ENCODE measurements at regions not wholly inside any gene's neighbourhood (a gene's known extent, or its start where the extent isn't known, plus 50 kb on each side); places are given as distances from the start of the nearest gene placed in this dataset.
"Not testable (repeated sequence)": the region's sequence is repeated elsewhere in the genome, so short reads cannot be mapped to it uniquely, and the experiment has no call there.

GRCh38 chr2:131671841-131672470 lies 144.3 kb downstream of the CCDC74A start:
- H3K9me2 ChIP-seq (ENCODE audit: insufficient read depth); H3K4me3 ChIP-seq; DNase-seq; H3K79me2 ChIP-seq (ENCODE audit: low read depth); H3K27ac ChIP-seq; H3K4me1 ChIP-seq (replicated peaks; ENCODE audit: insufficient read depth); POLR2A ChIA-PET (ENCODE audit: unreplicated experiment); H2AFZ ChIP-seq; H3K9me3 ChIP-seq (ENCODE audit: insufficient read depth, low read depth); H3K36me3 ChIP-seq (ENCODE audit: low read depth); intact Hi-C loops (cut with micrococcal nuclease; ENCODE audit: unreplicated experiment); BruUV-seq (replicated peaks); H3F3A ChIP-seq (ENCODE audit: insufficient read depth, low read depth); H4K20me1 ChIP-seq (ENCODE audit: insufficient read depth): not testable (repeated sequence)
- CTCF ChIA-PET: interaction anchor here (0.6 to 1.1 kb wide), 5 partner anchors 10 to 518 kb away, joined by 4 to 15 read pairs (median 11); no protein-coding TSS in a partner anchor
- peak overlapping the region; percentile 38; the same call in 1 of the 2 replicates for H3K4me2 ChIP-seq
- H3K27me3 ChIP-seq (ENCODE audit: insufficient read depth, low read depth): peaks cover 27% of the 10 kb centered on the region

- H3K36me3 ChIP-seq (ENCODE audit: low read depth); H3K4me3 ChIP-seq; H2AFZ ChIP-seq; intact Hi-C loops (cut with micrococcal nuclease; ENCODE audit: unreplicated experiment); H3F3A ChIP-seq (ENCODE audit: insufficient read depth, low read depth); BruUV-seq (replicated peaks); H3K9me3 ChIP-seq (ENCODE audit: insufficient read depth, low read depth); H4K20me1 ChIP-seq (ENCODE audit: insufficient read depth); H3K27ac ChIP-seq; H3K9me2 ChIP-seq (ENCODE audit: insufficient read depth); H3K79me2 ChIP-seq (ENCODE audit: low read depth); POLR2A ChIA-PET (ENCODE audit: unreplicated experiment); H3K4me1 ChIP-seq (replicated peaks; ENCODE audit: insufficient read depth): not testable (repeated sequence)
- peak in 1 of 2 experiments; percentile 63 for DNase-seq
- peaks cover 27% of the 10 kb centered on the region for H3K27me3 ChIP-seq (ENCODE audit: insufficient read depth, low read depth)
- CTCF ChIA-PET: interaction anchor here (0.6 to 1.1 kb wide), 5 partner anchors 9 to 519 kb away, joined by 4 to 15 read pairs (median 11); no protein-coding TSS in a partner anchor
- peak overlapping the region; percentile 38; the same call in 1 of the 2 replicates for H3K4me2 ChIP-seq
- TF ChIP-seq CTCF (conservative IDR thresholded peaks at IDR 0.05): peak; percentile 58
Measured at GRCh38 chr2:131672471-131673399, 145.0 kb downstream of the CCDC74A start.

- Histone ChIP-seq H3K27ac (no peak overlapping the region), H3K36me3 (ENCODE audit: low read depth) (no peaks in the 10 kb centered on the region), H4K20me1 (ENCODE audit: insufficient read depth) (no peaks in the 10 kb centered on the region), H3K9me2 (ENCODE audit: insufficient read depth) (no peaks in the 10 kb centered on the region), H2AFZ (no peak overlapping the region), H3K27me3 (ENCODE audit: insufficient read depth, low read depth) (peaks cover 32% of the 10 kb centered on the region), H3F3A (ENCODE audit: insufficient read depth, low read depth) (no peaks in the 10 kb centered on the region), H3K4me2 (peak overlapping the region; percentile 23; the same call in 1 of the 2 replicates), H3K9me3 (ENCODE audit: insufficient read depth, low read depth) (no peaks in the 10 kb centered on the region), H3K4me1 (replicated peaks; ENCODE audit: insufficient read depth) (no peaks in the 10 kb centered on the region), H3K4me3 (no peak overlapping the region), H3K79me2 (ENCODE audit: low read depth) (no peaks in the 10 kb centered on the region)
- BruUV-seq (replicated peaks): no TSS peak
- no peak for TF ChIP-seq EZH2 (IDR thresholded peaks at IDR 0.05; ENCODE audit: low read depth)
- peak; percentile 79 for TF ChIP-seq CTCF (conservative IDR thresholded peaks at IDR 0.05)
- DNase-seq: peak in 1 of 2 experiments; percentile 66
- intact Hi-C loops (cut with micrococcal nuclease; ENCODE audit: unreplicated experiment): loop anchor here (1.0 to 2.0 kb wide), 2 partner anchors 129 to 261 kb away; no protein-coding TSS in a partner anchor
- ChIA-PET CTCF (interaction anchor here (1.0 kb wide), 1 partner anchor 181 kb away, joined by 4 read pairs; no protein-coding TSS in a partner anchor), POLR2A (ENCODE audit: unreplicated experiment) (no interaction called here)
Measured at GRCh38 chr2:131673400-131674173, 145.9 kb downstream of the CCDC74A start.
